ENCODE measurements at regions not wholly inside any gene's neighbourhood (a gene's known extent, or its start where the extent isn't known, plus 50 kb on each side); places are given as distances from the start of the nearest gene placed in this dataset.

GRCh38 chr10:117677890-117678500 lies 135.4 kb downstream of the EMX2 start:
- intact Hi-C loops (cut with DNase I; ENCODE audit: low total_unique reads), result no loop called here
- TF ChIP-seq POLR2A (IDR thresholded peaks at IDR 0.05), result no peak
- no peak for TF ChIP-seq CTCF (IDR thresholded peaks at IDR 0.05)
- WGBS, 2 donors, result 66 to 94% methylated on average over 6 of the region's 6 CpGs
- H3K4me3 ChIP-seq (ENCODE audit: low read depth, poor library complexity, severe bottlenecking), result no peak overlapping the region
- peak in 1 of 2 donors; percentile 45 for DNase-seq (ENCODE audit: low spot score in 2 of 2)

- intact Hi-C loops (cut with DNase I; ENCODE audit: low total_unique reads), result no loop called here
These were observed 138.1 kb downstream of the EMX2 start for GRCh38 chr10:117680601-117681000.

GRCh38 chr10:117681104-117681503 lies 138.6 kb downstream of the EMX2 start:
- intact Hi-C loops (cut with DNase I; ENCODE audit: low total_unique reads), result no loop called here
- WGBS, 2 donors, result 93 to 95% methylated on average over 3 of the region's 3 CpGs
- no peak for DNase-seq (ENCODE audit: low spot score in 2 of 2)
- no peak for TF ChIP-seq CTCF (IDR thresholded peaks at IDR 0.05)
- TF ChIP-seq POLR2A (IDR thresholded peaks at IDR 0.05), result no peak
- H3K4me3 ChIP-seq (ENCODE audit: low read depth, poor library complexity, severe bottlenecking), result no peak overlapping the region

More at GRCh38 chr10:117680601-117681000, 138.1 kb downstream of the EMX2 start:
- 79 to 83% methylated on average over 2 of the region's 2 CpGs for WGBS, 2 donors
- no peak for DNase-seq (ENCODE audit: low spot score in 2 of 2)
- H3K4me3 ChIP-seq (ENCODE audit: low read depth, poor library complexity, severe bottlenecking), result no peak overlapping the region
- TF ChIP-seq POLR2A (IDR thresholded peaks at IDR 0.05) (no peak), CTCF (IDR thresholded peaks at IDR 0.05) (no peak)

GRCh38 chr10:117684046-117684610 lies 141.6 kb downstream of the EMX2 start:
- no peak for TF ChIP-seq CTCF (IDR thresholded peaks at IDR 0.05)
- no peak for TF ChIP-seq POLR2A (IDR thresholded peaks at IDR 0.05)
- intact Hi-C loops (cut with DNase I; ENCODE audit: low total_unique reads), result no loop called here
- H3K4me3 ChIP-seq (ENCODE audit: low read depth, poor library complexity, severe bottlenecking), result no peak overlapping the region
- 45 to 56% methylated on average over 24 of the region's 24 CpGs for WGBS, 2 donors
- no peak for DNase-seq (ENCODE audit: low spot score in 2 of 2)

- no peak overlapping the region for H3K4me3 ChIP-seq (ENCODE audit: low read depth, poor library complexity, severe bottlenecking)
- no peak for TF ChIP-seq CTCF (IDR thresholded peaks at IDR 0.05)
- TF ChIP-seq POLR2A (IDR thresholded peaks at IDR 0.05), result no peak
- peak; percentile 60 to 91 for DNase-seq (ENCODE audit: low spot score in 2 of 2)
- intact Hi-C loops (cut with DNase I; ENCODE audit: low total_unique reads), result no loop called here
- WGBS, 2 donors, result 6 to 12% methylated on average over 13 to 14 of the region's 16 CpGs
These were observed 142.2 kb downstream of the EMX2 start for GRCh38 chr10:117684672-117685211.

Data from lower leg skin (tissue), 4 donors.